ENCODE measurements at regions not wholly inside any gene's neighbourhood (a gene's known extent, or its start where the extent isn't known, plus 50 kb on each side); places are given as distances from the start of the nearest gene placed in this dataset.
"Not testable (repeated sequence)": the region's sequence is repeated elsewhere in the genome, so short reads cannot be mapped to it uniquely, and the experiment has no call there.

DNA sequence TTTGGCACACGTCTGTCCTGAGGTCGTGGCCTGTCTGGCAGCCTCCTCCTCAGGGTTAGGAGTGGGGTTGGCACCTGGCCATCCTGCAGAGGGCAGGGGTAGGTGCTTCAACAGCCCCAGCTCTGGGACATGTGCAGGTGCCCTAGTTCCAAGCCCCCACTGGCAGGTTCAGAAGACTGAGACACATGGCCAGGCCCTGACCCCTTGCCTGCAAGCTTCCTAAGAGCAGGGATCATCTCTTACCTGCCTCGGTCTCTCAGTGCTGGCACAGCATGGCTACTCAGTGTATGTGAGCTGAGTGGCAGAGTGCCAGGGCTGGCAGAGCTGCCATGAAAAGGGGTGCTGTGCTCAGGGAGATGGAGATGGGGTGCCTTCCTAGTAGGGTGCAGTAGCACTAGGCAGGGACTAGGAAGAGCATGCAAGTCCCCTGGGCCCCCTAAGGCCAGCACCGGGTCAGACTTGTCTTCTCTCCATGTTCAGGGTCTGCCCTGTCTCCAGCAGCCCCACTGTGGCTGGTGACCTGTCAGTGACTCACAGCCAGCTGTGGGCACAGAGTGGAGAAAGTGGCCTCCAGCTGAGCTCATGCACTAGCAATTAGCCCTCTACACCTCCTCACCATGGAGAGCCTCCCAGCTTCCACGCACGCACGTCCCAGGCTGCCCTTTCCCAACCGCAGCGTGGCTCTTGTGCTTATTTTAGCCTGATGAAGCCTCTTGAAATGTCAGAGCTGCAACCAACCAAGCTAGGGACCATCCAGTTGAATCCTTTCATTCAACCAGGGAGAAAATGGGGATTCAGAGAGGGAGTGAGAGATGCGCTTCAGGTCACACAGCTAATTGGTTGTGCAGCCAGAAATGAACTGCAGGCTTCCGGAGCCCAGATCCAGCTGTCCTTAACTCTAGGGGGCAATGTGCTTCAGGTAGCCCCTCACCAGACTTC, 116.6 kb downstream of the MRPL14 start:
- DNase-seq: no peak

DNA sequence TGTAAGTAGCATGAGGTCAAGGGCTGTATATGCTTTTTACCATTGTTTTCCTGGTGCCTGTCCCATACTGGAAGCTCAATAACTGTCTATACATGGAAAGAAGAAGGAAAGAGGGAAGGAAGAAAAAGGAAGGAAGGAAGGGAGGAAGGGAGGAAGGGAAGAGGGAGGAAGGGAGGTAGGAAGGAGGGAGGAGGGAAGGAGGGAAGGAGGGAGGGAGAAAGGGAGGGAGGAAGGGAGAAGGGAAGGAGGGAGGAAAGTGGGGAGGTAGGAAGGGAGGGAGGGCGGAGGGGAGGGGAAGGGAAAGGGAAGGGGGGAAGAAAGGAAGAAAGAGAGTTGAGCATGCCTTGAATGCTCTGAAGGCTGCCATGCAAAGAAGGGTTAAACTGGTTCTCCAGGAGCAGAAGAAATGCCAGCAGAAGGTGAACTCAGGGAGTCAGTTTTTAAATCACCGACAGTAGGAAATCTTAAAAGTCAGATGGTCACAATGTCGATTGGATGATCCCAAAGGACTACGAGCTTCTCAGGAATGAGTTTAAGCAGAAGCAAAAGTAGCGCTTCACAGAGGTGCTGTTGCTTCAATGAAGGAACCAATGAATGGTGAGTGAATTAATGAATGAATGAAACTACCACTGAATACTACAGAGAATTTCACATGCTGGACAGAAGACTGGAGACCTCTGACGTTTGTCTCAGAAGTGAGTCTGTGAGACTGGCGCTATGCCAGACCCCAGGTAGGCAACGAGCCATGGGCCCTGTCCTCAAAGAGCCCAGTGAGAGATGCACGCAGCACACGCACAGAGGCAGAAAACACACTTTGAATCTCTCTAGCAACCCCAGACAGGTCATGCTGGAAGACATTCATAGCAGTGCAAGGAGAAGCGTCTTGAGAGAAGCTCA, 117.6 kb downstream of the MRPL14 start:
- no peak for DNase-seq

DNA sequence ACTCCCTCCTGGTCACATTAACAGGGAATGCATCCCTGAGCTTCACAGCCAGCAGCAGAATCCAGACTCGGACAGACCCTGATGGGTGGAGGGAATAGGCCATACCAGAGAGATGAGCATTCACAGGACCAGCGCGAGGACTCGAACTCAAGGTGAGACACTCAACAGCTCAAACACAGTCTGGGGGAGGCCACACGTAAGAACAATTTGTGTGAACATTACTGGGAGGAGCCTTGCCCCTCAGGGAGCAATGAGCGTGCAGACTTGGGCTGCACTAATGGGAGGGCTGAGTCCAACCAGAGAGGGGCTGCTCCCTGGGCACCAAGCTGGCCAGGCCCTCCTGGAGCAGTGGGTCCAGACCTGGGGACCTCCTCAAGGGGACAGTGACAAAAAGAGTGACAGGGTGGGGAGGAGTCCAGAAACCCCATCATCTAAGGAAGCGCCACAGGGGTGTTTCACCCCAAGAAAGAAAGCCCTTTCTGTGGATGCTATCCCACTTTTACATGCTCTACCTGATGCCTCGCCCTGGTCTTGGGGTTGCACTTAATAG, 118.4 kb downstream of the MRPL14 start:
- no peak for DNase-seq

DNA sequence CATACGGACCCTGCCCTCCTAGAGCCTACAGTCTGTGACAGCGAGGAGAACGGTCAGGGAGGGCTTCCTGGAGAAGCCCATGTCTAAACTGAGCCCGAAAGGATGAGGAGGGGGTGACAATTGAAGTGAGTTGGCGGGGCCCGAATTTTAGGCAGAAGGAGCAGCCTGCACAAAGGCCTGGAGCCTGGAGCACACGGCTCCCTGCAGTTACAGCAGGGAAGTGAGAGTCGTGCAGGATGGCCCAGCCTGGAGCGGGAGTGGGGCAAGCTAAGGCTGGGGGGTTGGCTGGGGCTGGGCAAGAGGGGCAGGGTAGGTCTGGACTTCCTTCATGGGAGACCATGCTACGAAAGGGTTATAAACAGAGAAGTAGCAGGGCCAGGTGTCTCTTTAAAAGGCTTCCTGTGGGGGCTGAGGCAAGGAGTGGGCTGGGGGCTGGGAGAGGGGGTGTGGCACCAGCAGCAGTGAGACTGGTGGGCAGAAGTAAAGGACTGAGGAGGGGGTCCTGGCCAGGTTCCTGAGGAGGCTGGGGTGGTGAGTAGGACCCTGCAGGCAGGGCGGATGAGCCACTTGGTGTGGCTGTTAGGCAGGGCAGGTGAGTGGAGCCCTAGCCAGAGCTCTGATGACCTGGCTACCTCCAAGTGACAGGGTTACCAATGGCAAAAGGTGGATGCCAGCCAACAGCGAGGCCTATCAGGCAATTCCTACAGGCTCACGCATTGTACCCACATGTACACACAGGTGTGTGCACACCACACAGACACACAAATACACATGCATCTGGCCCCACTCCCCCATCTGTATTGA, 119.2 kb downstream of the MRPL14 start:
- DNase-seq: no peak

DNA sequence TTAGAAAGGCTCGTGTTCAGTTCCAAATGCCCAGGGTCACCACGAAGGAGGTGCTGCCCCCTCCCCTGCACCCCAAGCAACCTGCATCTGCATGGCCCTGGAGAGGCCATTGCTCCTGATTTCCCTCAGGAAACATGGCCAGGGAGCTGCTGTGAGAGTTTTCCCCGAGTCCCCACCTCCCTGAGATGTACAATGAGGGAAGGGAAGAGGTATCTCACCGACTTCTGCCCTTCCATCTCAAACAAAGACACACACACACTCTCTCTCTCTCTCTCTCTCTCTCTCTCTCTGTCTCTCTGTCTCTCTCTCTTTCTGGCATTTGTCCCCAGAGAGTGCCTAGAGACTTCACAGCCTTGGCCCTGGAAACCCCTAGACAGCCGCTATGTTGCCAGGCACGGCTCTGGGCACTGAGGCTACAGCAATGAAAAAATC, 120.4 kb downstream of the MRPL14 start:
- no peak for DNase-seq

DNA sequence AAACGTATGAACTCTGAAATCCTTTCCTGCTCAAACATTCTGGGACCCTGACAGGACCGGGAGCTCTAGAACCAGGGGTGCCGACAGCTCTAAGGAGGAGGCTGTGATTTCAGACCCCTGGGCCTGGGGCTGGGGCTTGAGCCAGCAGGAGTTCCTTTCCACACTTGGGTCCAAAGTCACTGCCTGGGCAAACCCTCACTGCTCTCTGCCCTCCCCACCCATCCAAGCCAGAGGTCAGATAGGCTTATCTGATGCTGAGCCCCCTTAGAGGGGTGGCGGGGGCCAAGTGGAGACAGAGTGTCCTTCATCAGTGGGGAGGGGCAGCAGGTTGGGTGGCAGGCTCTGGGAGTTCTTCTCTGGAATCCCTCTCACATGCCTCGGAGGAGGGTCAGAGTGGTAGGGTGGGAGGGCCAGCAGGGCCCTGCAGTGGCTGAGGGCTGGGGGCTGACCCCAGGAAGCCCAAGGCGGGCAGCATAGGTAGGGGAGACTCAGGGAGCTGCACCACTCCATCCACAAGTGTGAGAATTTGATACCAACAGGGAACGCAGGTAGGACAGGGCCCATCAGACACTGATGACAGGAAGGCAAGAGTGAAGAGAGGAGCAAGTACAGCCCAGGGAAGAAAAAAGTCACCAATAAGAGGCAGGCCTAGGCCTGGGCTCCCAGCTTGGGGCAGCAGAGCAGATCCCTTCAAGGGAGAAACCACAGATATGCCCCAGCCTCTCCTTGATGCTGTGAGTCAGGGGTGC, 121.0 kb downstream of the MRPL14 start:
- no peak for DNase-seq

DNA sequence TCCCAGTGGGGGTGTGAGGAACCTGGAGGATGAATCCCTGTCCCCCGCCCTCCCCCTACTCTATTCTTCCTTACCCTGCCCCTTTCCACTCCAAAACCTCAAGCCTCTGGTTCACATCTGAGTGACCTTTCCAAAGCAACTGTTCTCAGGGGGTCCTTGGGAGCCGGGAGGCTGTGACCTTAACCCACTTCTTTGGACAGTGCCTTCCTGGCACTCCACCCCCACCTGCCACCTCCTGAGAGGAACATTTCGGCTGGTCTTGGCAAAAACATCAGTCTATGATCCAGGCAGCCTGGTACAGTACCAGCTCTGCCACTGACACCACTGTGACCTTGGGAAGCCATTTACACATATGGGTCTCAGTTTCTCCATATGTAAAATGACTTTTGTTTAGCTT, 121.7 kb downstream of the MRPL14 start:
- DNase-seq: no peak

DNA sequence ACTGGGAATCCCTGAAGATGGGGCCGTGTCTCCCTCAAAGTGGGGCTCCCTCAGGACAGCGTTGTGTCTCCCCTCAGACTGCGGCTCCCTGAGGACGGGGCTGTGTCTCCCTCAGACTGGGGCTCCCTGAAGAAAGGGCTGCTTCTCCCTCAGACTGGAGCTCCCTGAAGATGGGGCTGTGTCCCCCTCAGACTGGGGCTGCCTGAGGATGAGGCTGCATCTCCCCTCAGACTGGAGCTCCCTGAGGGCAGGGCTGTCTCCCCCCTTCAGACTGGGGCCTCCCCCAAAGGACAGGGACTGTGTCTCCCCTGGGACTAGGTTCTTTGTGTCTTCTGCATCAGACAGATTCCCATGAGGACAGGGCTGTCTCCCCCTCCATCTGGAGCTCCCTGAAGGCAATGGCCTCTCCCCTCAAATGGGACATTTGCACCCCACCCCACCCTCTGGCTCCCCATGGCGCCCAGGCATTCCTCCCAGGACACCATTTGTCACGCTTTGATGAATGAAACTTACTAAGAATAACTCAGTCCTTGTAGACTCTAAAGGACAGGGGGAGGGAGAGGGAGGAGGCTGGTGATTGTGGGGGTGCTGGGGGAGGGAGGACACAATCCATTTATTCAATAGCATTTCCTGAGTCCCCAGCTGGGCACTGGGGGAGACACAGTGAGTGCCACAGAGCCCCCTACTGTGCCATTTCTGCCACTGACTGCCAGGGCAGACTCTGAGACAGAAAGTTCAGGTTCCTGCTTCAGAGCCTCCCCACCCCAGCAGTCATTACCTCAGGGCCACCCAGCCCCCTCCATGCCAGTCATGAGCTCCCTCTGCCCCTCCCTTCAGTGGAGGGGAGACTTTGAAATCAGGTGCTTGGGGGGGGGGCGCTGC, 122.4 kb downstream of the MRPL14 start:
- no peak for DNase-seq

DNA sequence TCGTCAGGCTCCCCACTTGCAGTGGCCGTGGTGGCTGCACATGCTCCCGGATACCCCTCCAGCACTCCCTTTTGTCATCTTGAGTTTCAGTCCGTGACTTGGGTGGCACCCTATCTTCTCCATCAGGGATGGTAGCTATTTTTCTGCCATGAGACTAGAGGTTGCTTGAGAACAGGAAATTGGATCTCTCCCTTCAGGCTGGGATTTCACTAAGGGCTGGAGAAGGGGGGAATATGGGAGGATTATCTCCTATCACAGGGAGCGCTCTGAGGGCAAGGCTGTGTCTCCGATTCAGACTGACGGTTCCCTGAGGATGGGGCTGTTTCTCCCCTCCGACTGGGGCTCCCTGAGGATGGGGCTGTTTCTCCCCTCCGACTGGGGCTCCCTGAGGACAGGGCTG, 123.1 kb downstream of the MRPL14 start:
- DNase-seq: no peak

DNA sequence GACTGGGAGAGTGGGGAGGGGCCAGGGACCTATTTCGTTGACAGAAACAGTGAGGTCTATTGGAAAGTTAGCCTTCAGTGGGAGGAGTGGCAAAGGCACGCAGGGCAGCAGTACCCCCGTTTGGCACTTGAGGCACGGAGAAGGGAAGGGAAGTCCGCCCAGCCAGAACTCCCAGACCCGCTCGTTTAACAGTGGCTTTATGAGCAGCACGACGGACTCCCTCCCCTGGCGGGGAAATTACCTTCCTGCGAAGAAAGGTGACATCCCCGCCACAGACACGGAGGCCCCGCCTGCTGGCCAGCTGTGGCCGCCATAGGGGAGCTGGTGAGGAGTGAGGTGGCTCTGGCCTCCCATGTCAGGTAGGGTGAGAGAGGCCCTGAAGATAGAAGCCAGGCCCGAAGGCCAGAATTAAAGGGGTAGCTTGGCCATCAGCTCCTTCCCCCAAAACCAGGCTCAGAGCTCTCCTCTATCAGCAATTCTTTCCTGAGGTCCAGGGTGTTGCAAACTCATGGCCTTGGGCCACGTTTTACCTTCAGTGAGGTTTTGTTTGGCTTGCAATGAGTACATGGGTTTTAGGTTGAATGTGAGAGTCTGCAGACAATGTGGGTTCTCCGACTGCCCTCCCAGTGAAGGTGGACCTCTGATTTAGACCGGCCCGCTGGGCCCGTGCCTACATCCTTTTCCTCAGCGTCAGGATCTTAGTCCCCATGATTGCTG, 123.7 kb downstream of the MRPL14 start:
- DNase-seq: no peak

DNA sequence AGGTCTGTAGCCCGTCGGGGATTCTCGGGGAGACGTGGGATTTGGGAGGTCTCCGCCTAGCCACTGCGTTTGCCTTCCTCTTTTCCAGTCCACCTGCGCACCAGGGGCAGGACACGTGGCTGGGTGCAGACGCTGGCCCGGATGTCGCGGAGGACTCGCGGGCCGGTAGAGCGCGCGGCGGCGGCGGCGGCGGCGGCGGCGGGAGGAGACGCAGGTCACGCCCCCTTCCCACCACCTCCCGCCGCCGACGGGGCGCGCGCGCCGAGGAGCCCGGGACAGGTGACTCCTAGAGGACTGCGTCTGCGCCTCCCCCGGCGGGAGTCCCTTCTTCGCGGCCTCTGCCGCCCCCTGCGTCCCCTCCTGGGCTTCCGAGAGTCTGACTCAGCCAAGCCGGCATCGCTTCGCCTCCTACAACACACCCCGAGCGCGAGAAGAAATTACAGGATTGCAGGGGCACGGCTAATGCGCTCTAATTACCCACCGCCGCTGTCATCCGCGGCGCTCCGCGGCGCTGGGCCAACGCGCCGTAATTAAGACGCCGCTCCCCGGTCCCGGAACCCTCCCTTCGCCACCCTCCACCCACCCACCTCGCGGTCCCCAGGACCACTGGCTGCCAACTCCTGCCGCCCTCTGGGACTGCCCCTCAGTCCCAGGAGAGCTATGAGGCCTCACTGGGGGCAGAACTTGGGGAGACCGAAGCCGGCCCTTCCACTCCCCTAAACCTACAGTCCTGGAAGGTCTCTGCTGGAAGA, 124.5 kb downstream of the MRPL14 start:
- peak; percentile 32 for DNase-seq

DNA sequence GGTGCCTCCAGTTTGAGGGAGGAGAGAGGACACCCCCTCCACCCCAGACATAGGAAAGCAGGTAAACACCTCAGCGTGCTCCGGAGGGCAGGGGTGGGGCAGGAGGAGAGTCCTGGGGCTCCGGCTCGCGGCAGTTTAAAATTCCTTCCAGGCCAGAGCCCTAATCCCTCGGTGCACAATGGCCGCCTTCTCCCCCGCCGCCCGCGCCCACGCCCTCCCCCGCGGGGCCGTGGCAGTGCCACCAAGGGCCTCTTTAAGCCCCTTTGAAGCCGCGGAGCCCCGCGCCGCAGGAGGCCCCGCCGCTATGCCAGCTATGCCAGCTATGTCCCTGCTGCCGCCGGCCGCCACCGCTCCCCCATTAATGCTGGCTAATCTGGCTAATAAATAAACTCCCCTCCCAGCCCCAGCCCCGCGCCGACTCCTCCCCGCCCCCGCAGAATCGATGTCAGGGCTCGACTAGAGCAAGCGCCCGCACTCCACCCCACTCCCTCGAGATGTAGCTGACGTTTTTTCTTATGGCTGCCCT, 125.1 kb downstream of the MRPL14 start:
- peak; percentile 2 for DNase-seq

DNA sequence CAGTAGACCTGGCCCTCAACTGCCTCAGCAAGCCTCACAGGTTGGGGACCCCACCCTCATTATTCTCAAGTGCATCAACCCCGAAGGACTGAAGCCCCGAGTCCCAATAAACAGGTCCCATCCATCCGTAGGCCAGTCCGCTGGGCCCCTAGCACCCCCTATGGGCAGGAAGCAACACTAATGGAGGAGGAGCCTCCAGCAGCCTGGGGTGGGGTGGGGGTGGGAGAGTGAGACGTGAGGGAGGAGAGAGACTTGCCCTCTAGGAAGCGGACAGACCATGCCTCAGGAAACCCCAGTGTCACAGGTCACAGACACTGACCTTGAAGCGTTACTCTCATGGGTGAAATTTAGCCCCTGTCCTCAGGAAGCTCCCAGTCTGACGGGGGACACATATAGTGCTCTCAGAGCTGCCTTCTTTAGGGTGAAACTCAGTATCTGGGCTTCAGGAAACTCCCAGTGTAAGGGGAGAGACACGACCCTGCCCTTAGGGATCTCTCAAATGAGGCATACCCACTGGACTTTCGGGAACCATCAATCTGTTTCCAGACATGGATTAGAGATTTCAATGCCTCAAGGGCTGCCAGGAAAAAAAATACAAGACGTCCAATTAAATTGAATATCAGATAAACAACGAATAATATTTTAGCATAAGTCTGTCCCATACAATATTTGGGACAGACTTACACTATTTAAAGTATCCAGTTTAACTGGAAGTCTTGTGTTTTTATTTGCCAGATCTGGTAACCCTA, 125.8 kb downstream of the MRPL14 start:
- DNase-seq: no peak

DNA sequence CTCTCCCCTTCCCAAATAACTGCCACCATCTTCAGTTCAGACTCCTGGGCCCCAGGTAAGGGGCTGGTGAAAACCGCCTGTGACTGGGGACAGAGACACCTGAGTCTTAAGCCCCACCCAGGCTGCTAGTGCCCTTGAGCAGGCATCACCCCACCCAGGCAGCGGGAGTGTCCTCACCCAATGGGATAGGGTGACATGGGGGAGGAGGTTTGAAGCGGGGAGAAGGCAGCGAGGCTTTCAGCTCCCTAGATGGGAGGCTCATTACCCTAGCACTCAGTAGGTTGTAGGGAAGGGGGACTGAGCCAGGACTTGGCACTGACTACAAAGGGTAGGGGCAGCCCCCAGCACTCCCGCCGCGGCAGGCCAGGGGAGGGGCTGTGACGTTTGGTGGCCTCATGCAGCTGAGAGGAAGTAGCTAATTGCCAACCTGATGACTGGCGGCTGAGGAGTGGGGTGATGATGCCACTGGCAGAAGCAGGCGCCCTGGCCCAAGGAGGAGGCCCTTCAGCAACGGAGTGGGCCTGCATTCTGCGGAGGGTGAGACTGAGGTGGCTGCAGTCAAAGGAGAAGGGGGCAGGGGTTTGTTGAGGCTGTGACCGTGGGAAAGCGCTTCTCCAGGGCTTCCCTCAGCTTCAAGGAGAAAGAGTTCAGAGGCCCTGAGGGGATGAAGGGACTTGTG, 126.9 kb downstream of the MRPL14 start:
- DNase-seq: no peak

DNA sequence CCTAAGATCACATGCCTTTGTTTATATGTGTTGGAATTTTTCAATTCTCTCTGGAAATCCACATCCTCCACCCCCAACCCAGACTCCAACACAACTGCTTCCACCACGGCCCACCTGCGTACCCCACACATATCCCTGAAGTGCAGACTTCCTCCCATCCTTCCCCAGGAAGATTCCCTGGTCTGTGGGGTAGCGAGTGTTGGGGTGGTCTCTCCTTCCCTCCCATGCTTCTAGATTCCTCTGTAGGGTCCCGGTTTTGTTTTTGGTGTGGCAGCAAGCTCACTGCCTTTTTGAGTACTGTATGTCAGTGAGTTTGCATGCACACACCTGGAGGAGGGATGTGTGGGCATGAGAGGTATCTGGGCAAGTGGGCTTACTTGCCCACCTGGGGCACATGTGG, 127.6 kb downstream of the MRPL14 start:
- no peak for DNase-seq

DNA sequence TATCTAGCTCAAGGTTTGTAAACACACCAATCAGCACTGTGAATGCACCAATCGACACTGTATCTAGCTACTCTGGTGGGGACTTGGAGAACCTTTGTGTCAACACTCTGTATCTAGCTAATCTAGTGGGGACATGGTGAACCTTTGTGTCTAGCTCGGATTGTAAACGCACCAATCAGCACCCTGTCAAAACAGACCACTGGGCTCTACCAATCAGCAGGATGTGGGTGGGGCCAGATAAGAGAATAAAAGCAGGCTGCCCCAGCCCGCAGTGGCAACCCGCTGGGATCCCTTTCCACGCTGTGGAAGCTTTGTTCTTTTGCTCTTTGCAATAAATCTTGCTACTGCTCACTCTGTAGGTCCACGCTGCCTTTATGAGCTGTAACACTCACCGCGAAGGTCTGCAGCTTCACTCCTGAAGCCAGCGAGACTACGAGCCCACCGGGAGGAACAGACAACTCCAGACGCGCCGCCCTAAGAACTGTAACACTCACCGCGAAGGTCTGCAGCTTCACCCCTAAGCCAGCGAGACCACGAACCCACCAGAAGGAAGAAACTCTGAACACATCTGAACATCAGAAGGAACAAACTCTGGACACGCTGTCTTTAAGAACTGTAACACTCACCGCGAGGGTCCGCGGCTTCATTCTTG, 128.5 kb downstream of the MRPL14 start:
- DNase-seq: not testable (repeated sequence)

DNA sequence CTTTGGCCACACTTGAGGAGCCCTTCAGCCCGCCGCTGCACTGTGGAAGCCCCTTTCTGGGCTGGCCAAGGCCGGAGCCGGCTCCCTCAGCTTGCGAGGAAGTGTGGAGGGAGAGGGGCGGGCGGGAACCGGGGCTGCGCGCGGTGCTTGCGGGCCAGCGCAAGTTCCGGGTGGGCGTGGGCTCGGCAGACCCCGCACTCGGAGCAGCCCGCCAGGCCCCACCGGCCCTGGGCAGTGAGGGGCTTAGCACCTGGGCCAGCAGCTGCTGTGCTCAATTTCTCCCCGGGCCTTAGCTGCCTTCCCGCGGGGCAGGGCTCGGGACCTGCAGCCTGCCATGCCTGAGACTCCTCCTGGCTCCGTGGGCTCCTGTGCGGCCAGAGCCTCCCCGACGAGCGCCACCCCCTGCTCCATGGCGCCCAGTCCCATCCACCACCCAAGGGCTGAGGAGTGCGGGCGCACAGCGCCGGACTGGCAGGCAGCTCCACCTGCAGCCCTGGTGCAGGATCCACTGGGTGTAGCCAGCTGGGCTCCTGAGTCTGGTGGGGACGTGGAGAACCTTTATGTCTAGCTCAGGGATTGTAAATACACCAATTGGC, 129.2 kb downstream of the MRPL14 start:
- not testable (repeated sequence) for DNase-seq
